Endothelial cell of umbilical vein (primary cell): ENCODE measurements at regions not wholly inside any gene's neighbourhood (a gene's known extent, or its start where the extent isn't known, plus 50 kb on each side); places are given as distances from the start of the nearest gene placed in this dataset.
A peak's percentile ranks its signal among the peaks of the same experiment; 100 is the strongest.

ENCODE experiments used
- BruUV-seq: library from RNA; stranded (reverse); fragments of 400-500 nt; replicated peaks from 2 replicates; lab custom pipeline; 2021; lab: Mats Ljungman, UMichigan
- CTCF ChIA-PET: fragments of 300-600, 350-600 bp; sonication (Branson Sonifier 250); formaldehyde crosslinking; loops from one replicate; lab custom pipeline; 2021; ENCODE audit warnings: antibody characterized with exemption, inconsistent platforms; lab: Charles Lee
- POLR2A ChIA-PET: fragments of 300-600, 350-600 bp; sonication (Branson Sonifier 250); formaldehyde crosslinking; loops from one replicate; lab custom pipeline; 2021; ENCODE audit warnings: antibody characterized with exemption, inconsistent platforms; lab: Charles Lee
- DNase-seq: peaks from one replicate; pipeline ENCODE4 v3.0.0-alpha.2; 2011; ENCODE audit warnings: low read depth, low spot score
- FAIRE-seq: peaks from 2 replicates; lab custom pipeline; 2011; peaks lifted over from hg19 to GRCh38; lab: Jason Lieb, UNC
- H2AFZ ChIP-seq: 2 replicates; pipeline ENCODE4 v1.6.0; 2012; ENCODE audit warnings: low read depth, low read length, control low read depth, inconsistent platforms
- H3K27ac ChIP-seq: 2 replicates; pipeline ENCODE4 v1.5.1; 2011; ENCODE audit warnings: low read depth, mild to moderate bottlenecking, control low read depth, low read length, moderate library complexity; ENCODE audit not compliant: insufficient read depth
- H3K27me3 ChIP-seq, 2 experiments: 2 replicates each; pipeline versions ENCODE4 v1.6.0 to v1.6.1; 2011; ENCODE audit warnings: low read length in 2 of 2, mixed read lengths in 1 of 2; ENCODE audit not compliant: control insufficient read depth in 2 of 2, insufficient read depth in 2 of 2
- H3K36me3 ChIP-seq, 2 experiments: 2 replicates in 1 of 2; 3 replicates in 1 of 2; pipeline ENCODE4 v1.5.1; 2011; ENCODE audit warnings: low read length in 2 of 2, mild to moderate bottlenecking in 1 of 2, moderate library complexity in 1 of 2; ENCODE audit not compliant: control insufficient read depth in 2 of 2, insufficient read depth in 2 of 2; ENCODE audit errors: extremely low read depth in 1 of 2
- H3K4me1 ChIP-seq: 3 replicates; pipeline ENCODE4 v1.5.1; 2011; ENCODE audit warnings: mild to moderate bottlenecking, low read length; ENCODE audit not compliant: control insufficient read depth, insufficient read depth; ENCODE audit errors: extremely low read depth
- H3K4me2 ChIP-seq: 2 replicates; pipeline ENCODE4 v1.6.1; 2011; ENCODE audit warnings: low read length, control low read depth, mixed read lengths; ENCODE audit not compliant: insufficient read depth
- H3K4me3 ChIP-seq, 3 experiments: fragments of 200-600 bp in 1 of 3; sonication (generic), shearing (Covaris generic) in 1 of 3; replicated peaks in 1 of 3; 2 replicates each; pipeline ENCODE4 v1.5.1; 2011 to 2016; ENCODE audit warnings: control low read depth in 3 of 3, low read length in 3 of 3, mild to moderate bottlenecking in 2 of 3, inconsistent platforms in 1 of 3, low read depth in 1 of 3, moderate library complexity in 1 of 3; ENCODE audit not compliant: insufficient read depth in 1 of 3
- H3K79me2 ChIP-seq: 2 replicates; pipeline ENCODE4 v1.6.0; 2012; ENCODE audit warnings: low read length, inconsistent platforms; ENCODE audit not compliant: control insufficient read depth, insufficient read depth
- H3K9ac ChIP-seq: replicated peaks from 2 replicates; pipeline ENCODE3; 2011; ENCODE audit warnings: low read length, control low read depth; ENCODE audit not compliant: insufficient read depth; ENCODE audit errors: extremely low read depth
- H3K9me1 ChIP-seq: replicated peaks from 3 replicates; pipeline ENCODE4 v1.6.0; 2011; ENCODE audit warnings: mild to moderate bottlenecking, low read length; ENCODE audit not compliant: control insufficient read depth, insufficient read depth; ENCODE audit errors: extremely low read depth
- H3K9me3 ChIP-seq: replicated peaks from 2 replicates; pipeline ENCODE4 v1.5.1; 2012; ENCODE audit warnings: low read length, inconsistent platforms; ENCODE audit not compliant: control insufficient read depth, insufficient read depth
- H4K20me1 ChIP-seq: replicated peaks from 2 replicates; pipeline ENCODE3; 2011; ENCODE audit warnings: mild to moderate bottlenecking, low read length; ENCODE audit not compliant: control insufficient read depth, insufficient read depth; ENCODE audit errors: extremely low read depth
- CTCF ChIP-seq, 2 donors: IDR thresholded peaks; 1 replicate in 1 of 2; 2 replicates in 1 of 2; pipeline ENCODE4 v1.5.1; 2011; ENCODE audit warnings: low read length in 2 of 2, mild to moderate bottlenecking in 2 of 2, moderate library complexity in 2 of 2, control low read depth in 1 of 2, inconsistent platforms in 1 of 2, low read depth in 1 of 2; ENCODE audit not compliant: insufficient read depth in 1 of 2; ENCODE audit errors: extremely low read depth in 1 of 2
- EZH2 ChIP-seq: IDR thresholded peaks from 2 replicates; pipeline ENCODE4 v1.6.1; 2012; ENCODE audit warnings: borderline replicate concordance, low read depth, mild to moderate bottlenecking, moderate library complexity, low read length, inconsistent platforms; ENCODE audit not compliant: severe bottlenecking
- FOS ChIP-seq: IDR thresholded peaks from 2 replicates; pipeline ENCODE4 v1.6.1; 2011; ENCODE audit warnings: mild to moderate bottlenecking, low read length, moderate library complexity, borderline replicate concordance; ENCODE audit not compliant: insufficient read depth
- GATA2 ChIP-seq: IDR thresholded peaks from 2 replicates; pipeline ENCODE4 v1.7.0; 2011; ENCODE audit warnings: low read depth, mild to moderate bottlenecking, moderate library complexity, mixed read lengths, low read length; ENCODE audit not compliant: insufficient read length, insufficient read depth
- JUN ChIP-seq: IDR thresholded peaks from 2 replicates; pipeline ENCODE4 v1.6.1; 2011; ENCODE audit warnings: borderline replicate concordance, low read depth; ENCODE audit not compliant: insufficient read length, insufficient read depth
- MAX ChIP-seq: IDR thresholded peaks from 2 replicates; pipeline ENCODE4 v1.6.1; 2011; ENCODE audit not compliant: insufficient read depth, insufficient read length
- MYC ChIP-seq: IDR thresholded peaks from one replicate; pipeline ENCODE4 v1.6.1; 2011; ENCODE audit warnings: mild to moderate bottlenecking, low read depth, low read length
- POLR2A ChIP-seq: IDR thresholded peaks from 2 replicates; pipeline ENCODE4 v1.6.1; 2012; ENCODE audit warnings: low read depth, mild to moderate bottlenecking, control low read depth, low read length
- POLR2AphosphoS5 ChIP-seq: IDR thresholded peaks from 2 replicates; pipeline ENCODE4 v1.6.1; 2012; ENCODE audit warnings: low read depth, mild to moderate bottlenecking, control low read depth, low read length, moderate library complexity; ENCODE audit not compliant: insufficient read depth
- dilution Hi-C: fragments of 300-500 bp; cut with MboI; formaldehyde crosslinking; loops from one replicate; pipeline ENCODE4 v1.15.0; 2019; ENCODE audit warnings: low sequenced_read_pairs; ENCODE audit not compliant: extremely low pct_ligation_motif_present
- intact Hi-C: fragments of 100-400 bp; cut with micrococcal nuclease; formaldehyde crosslinking; loops from one replicate; pipeline ENCODE4 v1.10.0; 2022

- dilution Hi-C loops: no loop called here
These were observed 370.2 kb downstream of the GRIA2 start for GRCh38 chr4:157590679-157591078.

More at GRCh38 chr4:157590679-157591078, 370.2 kb downstream of the GRIA2 start:
- POLR2A ChIA-PET: no interaction called here
- DNase-seq (peak; percentile 14), FAIRE-seq (no peak)
- Histone ChIP-seq H3K79me2 (no peaks in the 10 kb centered on the region), H3K4me2 (no peak overlapping the region), H3K9me3 (no peaks in the 10 kb centered on the region), H2AFZ (no peak overlapping the region), H3K4me3 (no peak overlapping the region), H3K27ac (no peak overlapping the region), H3K27me3 (no peaks in the 10 kb centered on the region), H4K20me1 (no peaks in the 10 kb centered on the region), H3K4me1 (no peaks in the 10 kb centered on the region), H3K36me3 (no peaks in the 10 kb centered on the region), H3K9ac (no peak overlapping the region), H3K9me1 (no peaks in the 10 kb centered on the region)
- no TSS peak for BruUV-seq
- intact Hi-C loops: no loop called here
- TF ChIP-seq FOS: no peak
- no peak for TF ChIP-seq EZH2
- TF ChIP-seq POLR2AphosphoS5: no peak
- TF ChIP-seq MAX: no peak
- TF ChIP-seq MYC: no peak
- no peak for TF ChIP-seq GATA2
- no peak for TF ChIP-seq JUN
- TF ChIP-seq POLR2A: no peak
- no peak for TF ChIP-seq CTCF (IDR thresholded peaks at IDR 0.05; ENCODE audit: extremely low read depth in 1 of 2, insufficient read depth in 1 of 2, low read depth in 1 of 2, low read length in 2 of 2)
- CTCF ChIA-PET: no interaction called here
